ENCODE measurements at regions not wholly inside any gene's neighbourhood (a gene's known extent, or its start where the extent isn't known, plus 50 kb on each side); places are given as distances from the start of the nearest gene placed in this dataset.
"Not testable (repeated sequence)": the region's sequence is repeated elsewhere in the genome, so short reads cannot be mapped to it uniquely, and the experiment has no call there.

- H3K4me3 ChIP-seq, result no peak overlapping the region
- DNase-seq (ENCODE audit: low read depth in 1 of 2, low spot score in 1 of 2), result no peak
- no peaks in the 10 kb centered on the region for H3K36me3 ChIP-seq
- no peak overlapping the region for H3K27ac ChIP-seq
- no peaks in the 10 kb centered on the region for H3K27me3 ChIP-seq
- TF ChIP-seq, protein P1, sequence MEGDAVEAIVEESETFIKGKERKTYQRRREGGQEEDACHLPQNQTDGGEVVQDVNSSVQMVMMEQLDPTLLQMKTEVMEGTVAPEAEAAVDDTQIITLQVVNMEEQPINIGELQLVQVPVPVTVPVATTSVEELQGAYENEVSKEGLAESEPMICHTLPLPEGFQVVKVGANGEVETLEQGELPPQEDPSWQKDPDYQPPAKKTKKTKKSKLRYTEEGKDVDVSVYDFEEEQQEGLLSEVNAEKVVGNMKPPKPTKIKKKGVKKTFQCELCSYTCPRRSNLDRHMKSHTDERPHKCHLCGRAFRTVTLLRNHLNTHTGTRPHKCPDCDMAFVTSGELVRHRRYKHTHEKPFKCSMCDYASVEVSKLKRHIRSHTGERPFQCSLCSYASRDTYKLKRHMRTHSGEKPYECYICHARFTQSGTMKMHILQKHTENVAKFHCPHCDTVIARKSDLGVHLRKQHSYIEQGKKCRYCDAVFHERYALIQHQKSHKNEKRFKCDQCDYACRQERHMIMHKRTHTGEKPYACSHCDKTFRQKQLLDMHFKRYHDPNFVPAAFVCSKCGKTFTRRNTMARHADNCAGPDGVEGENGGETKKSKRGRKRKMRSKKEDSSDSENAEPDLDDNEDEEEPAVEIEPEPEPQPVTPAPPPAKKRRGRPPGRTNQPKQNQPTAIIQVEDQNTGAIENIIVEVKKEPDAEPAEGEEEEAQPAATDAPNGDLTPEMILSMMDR (IDR thresholded peaks at IDR 0.05; ENCODE audit: low read depth, low read length), result no peak
- no peaks in the 10 kb centered on the region for H3K9me3 ChIP-seq (ENCODE audit: low read depth)
- no peaks in the 10 kb centered on the region for H3K4me1 ChIP-seq (ENCODE audit: low read depth)
Measured at GRCh38 chr18:66419400-66419799, 184.5 kb downstream of the CDH19 start.

GRCh38 chr18:66410692-66411091 lies 193.2 kb downstream of the CDH19 start:
- H3K9me3 ChIP-seq (ENCODE audit: low read depth), result no peaks in the 10 kb centered on the region
- no peak for DNase-seq (ENCODE audit: low read depth in 1 of 2, low spot score in 1 of 2)
- no peak overlapping the region for H3K27ac ChIP-seq
- H3K4me1 ChIP-seq (ENCODE audit: low read depth), result no peaks in the 10 kb centered on the region
- H3K27me3 ChIP-seq, result no peaks in the 10 kb centered on the region
- H3K36me3 ChIP-seq, result no peaks in the 10 kb centered on the region
- no peak overlapping the region for H3K4me3 ChIP-seq
- TF ChIP-seq, protein P1 (IDR thresholded peaks at IDR 0.05; ENCODE audit: low read depth, low read length), result no peak

DNA sequence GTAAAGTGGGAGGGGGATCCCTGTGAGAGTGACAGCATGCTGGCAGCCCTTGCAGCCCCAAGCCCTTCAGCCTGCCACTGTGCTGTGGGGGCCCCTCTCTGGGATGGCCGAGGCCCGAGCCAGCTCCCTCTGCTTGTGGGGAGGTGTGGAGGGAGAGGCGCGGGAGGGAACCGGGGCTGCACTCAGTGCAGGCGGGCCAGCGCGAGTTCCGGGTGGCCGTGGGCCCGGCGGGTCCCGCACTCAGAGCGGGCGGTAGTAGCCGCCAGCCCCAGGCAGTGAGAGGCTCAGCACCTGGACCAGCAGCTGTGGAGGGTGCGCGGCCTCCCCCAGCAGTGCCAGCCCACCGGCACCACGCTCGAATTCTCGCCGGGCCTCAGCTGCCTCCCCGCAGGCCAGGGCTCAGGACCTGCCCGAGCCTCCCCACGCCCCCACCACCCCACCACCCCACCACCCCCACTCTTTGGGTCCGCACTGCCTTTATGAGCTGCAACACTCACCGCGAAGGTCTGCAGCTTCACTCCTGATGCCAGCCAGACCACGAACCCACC lies 208.1 kb downstream of the CDH19 start:
- Histone ChIP-seq H3K4me1 (ENCODE audit: low read depth) (no peaks in the 10 kb centered on the region), H3K36me3 (no peaks in the 10 kb centered on the region), H3K9me3 (ENCODE audit: low read depth) (no peaks in the 10 kb centered on the region), H3K27ac (no peak overlapping the region), H3K27me3 (no peaks in the 10 kb centered on the region), H3K4me3 (no peak overlapping the region)
- no peak for DNase-seq (ENCODE audit: low read depth in 1 of 2, low spot score in 1 of 2)
- TF ChIP-seq, protein P1 (IDR thresholded peaks at IDR 0.05; ENCODE audit: low read depth, low read length), result no peak

GRCh38 chr18:66393463-66393862 lies 210.4 kb downstream of the CDH19 start:
- Histone ChIP-seq H3K9me3 (ENCODE audit: low read depth) (no peaks in the 10 kb centered on the region), H3K36me3 (no peaks in the 10 kb centered on the region), H3K27me3 (no peaks in the 10 kb centered on the region), H3K27ac (no peak overlapping the region), H3K4me3 (no peak overlapping the region), H3K4me1 (ENCODE audit: low read depth) (no peaks in the 10 kb centered on the region)
- DNase-seq (ENCODE audit: low read depth in 1 of 2, low spot score in 1 of 2), result no peak
- TF ChIP-seq, protein P1 (IDR thresholded peaks at IDR 0.05; ENCODE audit: low read depth, low read length), result no peak

DNA sequence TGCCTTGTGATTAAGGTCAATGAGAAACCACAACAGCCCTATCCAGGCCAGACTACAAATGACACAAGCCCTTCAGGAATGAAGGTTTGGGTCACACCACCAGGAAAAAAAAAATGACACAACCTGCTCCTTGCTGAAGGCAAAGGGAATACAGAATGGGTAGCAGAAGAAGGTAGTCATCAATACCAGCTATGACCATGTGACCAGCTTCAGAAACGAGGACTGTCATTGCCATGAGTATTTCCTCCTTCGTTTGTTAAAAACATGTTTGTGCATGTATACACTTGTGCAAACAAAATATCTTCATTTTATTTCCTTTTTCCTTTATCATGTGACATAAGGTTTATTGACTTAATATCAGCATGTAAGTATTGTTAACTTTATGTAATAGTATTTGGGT lies 226.6 kb downstream of the CDH19 start:
- no peak for DNase-seq (ENCODE audit: low read depth in 1 of 2, low spot score in 1 of 2)
- TF ChIP-seq, protein P1 (IDR thresholded peaks at IDR 0.05; ENCODE audit: low read depth, low read length), result no peak
- no peak overlapping the region for H3K27ac ChIP-seq
- no peak overlapping the region for H3K4me3 ChIP-seq
- no peaks in the 10 kb centered on the region for H3K4me1 ChIP-seq (ENCODE audit: low read depth)
- no peaks in the 10 kb centered on the region for H3K27me3 ChIP-seq
- no peaks in the 10 kb centered on the region for H3K9me3 ChIP-seq (ENCODE audit: low read depth)
- no peaks in the 10 kb centered on the region for H3K36me3 ChIP-seq

DNA sequence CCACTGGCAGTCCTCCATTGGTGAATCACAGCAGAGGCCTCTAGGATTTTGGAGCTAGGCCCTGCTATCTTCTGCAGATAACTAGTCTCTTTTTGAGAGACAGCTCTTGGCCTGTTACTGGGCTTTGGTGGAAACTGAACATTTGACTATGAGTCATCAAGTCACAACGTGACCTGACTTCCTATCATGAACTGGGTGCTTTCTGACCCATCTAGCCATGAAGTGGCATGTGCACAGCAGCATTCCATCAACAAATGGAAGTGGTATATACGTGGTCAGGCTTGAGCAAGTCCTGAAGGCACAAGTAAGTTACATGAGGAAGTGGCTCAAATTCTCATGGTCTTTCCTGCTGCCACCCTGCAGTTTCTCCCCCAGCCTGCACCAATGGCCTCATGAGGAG lies 228.5 kb downstream of the CDH19 start:
- not testable (repeated sequence) for H3K4me3 ChIP-seq; H3K27me3 ChIP-seq; DNase-seq (ENCODE audit: low read depth in 1 of 2, low spot score in 1 of 2); H3K9me3 ChIP-seq (ENCODE audit: low read depth); H3K4me1 ChIP-seq (ENCODE audit: low read depth); H3K36me3 ChIP-seq; H3K27ac ChIP-seq
